Right lobe of liver (tissue), 6 donors: ENCODE measurements at regions not wholly inside any gene's neighbourhood (a gene's known extent, or its start where the extent isn't known, plus 50 kb on each side); places are given as distances from the start of the nearest gene placed in this dataset.

ENCODE experiments used
- ATAC-seq, 4 donors: fragments of 200-7000 bp; cut with Tn5 transposase; one replicate each; pipeline ENCODE4 v1.9.1; 2020; ENCODE audit warnings: mild to moderate bottlenecking in 4 of 4, moderate library complexity in 4 of 4
- DNase-seq, 3 donors: peaks; one replicate each; pipeline ENCODE4 v3.0.0-alpha.2; 2020
- H3K27ac ChIP-seq, 3 donors: fragments of 200-600 bp; one replicate each; pipeline ENCODE4 v1.8.0; 2022
- H3K27me3 ChIP-seq, 2 donors: fragments of 200-600 bp; one replicate each; pipeline ENCODE4 v1.8.0; 2022
- H3K36me3 ChIP-seq, 4 donors: fragments of 200-600 bp; sonication (generic) in 1 of 4; one replicate each; pipeline versions ENCODE4 v1.5.1 to v1.8.0; 2017 to 2022; ENCODE audit warnings: control low read depth in 1 of 4
- H3K4me1 ChIP-seq, 4 donors: fragments of 200-600 bp; sonication (generic) in 1 of 4; one replicate each; pipeline versions ENCODE4 v1.5.1 to v1.8.0; 2017 to 2022; ENCODE audit warnings: control low read depth in 1 of 4
- H3K4me3 ChIP-seq, 3 donors: fragments of 200-600 bp; one replicate each; pipeline ENCODE4 v1.8.0; 2022
- H3K9me3 ChIP-seq, 4 donors: fragments of 200-600 bp; sonication (generic) in 1 of 4; one replicate each; pipeline versions ENCODE4 v1.5.1 to v1.8.0; 2017 to 2022; ENCODE audit warnings: control low read depth in 1 of 4
- CTCF ChIP-seq, 4 donors: fragments of 200-600 bp in 3 of 4; fragments of 450-650 bp in 1 of 4; IDR thresholded peaks; one replicate each; pipeline versions ENCODE4 v1.5.1 to v1.8.0; 2016 to 2022; ENCODE audit warnings: antibody characterized with exemption in 4 of 4, mild to moderate bottlenecking in 2 of 4
- POLR2A ChIP-seq: fragments of 450-650 bp; IDR thresholded peaks from one replicate; pipeline ENCODE4 v1.6.1; 2017; ENCODE audit warnings: antibody characterized with exemption, mild to moderate bottlenecking
- WGBS: methylation state at CpG from one replicate; pipeline ENCODE4 v1.1.6; 2018; ENCODE audit warnings: low coverage, low lambda C conversion rate; ENCODE audit not compliant: insufficient coverage; ENCODE audit errors: missing lambda C conversion rate; 5-methylcytosine and 5-hydroxymethylcytosine counted together
- intact Hi-C, 2 donors: fragments of 100-400 bp; cut with DNase I; formaldehyde crosslinking; loops; one replicate each; pipeline versions ENCODE4 v1.11.2 to v1.14.1; 2022
- donor health status: DM: no; HTN: yes; CAD: no.
- donor health status: DM: no; HTN: no; CAD: no.
- donor health status: DM: no; HTN: no; CAD: no.
- donor health status: DM: no; HTN: yes; CAD: no.
- donor health status: DM: no; HTN: yes; CAD: no.

GRCh38 chr3:59473636-59474035 lies 423.8 kb upstream of the CFAP20DC start:
- ATAC-seq = no peak
- intact Hi-C loops = no loop called here
- Histone ChIP-seq H3K36me3 (no peaks in the 10 kb centered on the region), H3K27me3 (no peaks in the 10 kb centered on the region), H3K4me3 (no peak overlapping the region), H3K27ac (no peak overlapping the region), H3K4me1 (no peaks in the 10 kb centered on the region), H3K9me3 (no peaks in the 10 kb centered on the region)
- 63% methylated on average over 4 of the region's 4 CpGs for WGBS
- no peak for TF ChIP-seq POLR2A
- no peak for TF ChIP-seq CTCF (IDR thresholded peaks at IDR 0.05)
- no peak for DNase-seq

GRCh38 chr3:59472541-59472940 lies 422.7 kb upstream of the CFAP20DC start:
- DNase-seq (no peak), ATAC-seq (no peak)
- TF ChIP-seq CTCF (IDR thresholded peaks at IDR 0.05) (no peak), POLR2A (no peak)
- no peak overlapping the region for H3K4me3 ChIP-seq
- intact Hi-C loops = no loop called here
- H3K4me1 ChIP-seq = no peaks in the 10 kb centered on the region
- no peaks in the 10 kb centered on the region for H3K36me3 ChIP-seq
- no peak overlapping the region for H3K27ac ChIP-seq
- WGBS = 81% methylated on average over 3 of the region's 3 CpGs
- no peaks in the 10 kb centered on the region for H3K9me3 ChIP-seq
- H3K27me3 ChIP-seq = no peaks in the 10 kb centered on the region

GRCh38 chr3:59469948-59470723 lies 420.3 kb upstream of the CFAP20DC start:
- Histone ChIP-seq H3K27ac (no peak overlapping the region), H3K36me3 (no peaks in the 10 kb centered on the region), H3K4me3 (no peak overlapping the region), H3K4me1 (no peaks in the 10 kb centered on the region), H3K27me3 (no peaks in the 10 kb centered on the region), H3K9me3 (no peaks in the 10 kb centered on the region)
- DNase-seq (no peak), ATAC-seq (no peak)
- intact Hi-C loops = no loop called here
- WGBS = 93% methylated on average over 2 of the region's 2 CpGs
- TF ChIP-seq POLR2A (no peak), CTCF (IDR thresholded peaks at IDR 0.05) (no peak)

GRCh38 chr3:59467476-59467875 lies 417.7 kb upstream of the CFAP20DC start:
- DNase-seq (no peak), ATAC-seq (no peak)
- no peak overlapping the region for H3K4me3 ChIP-seq
- WGBS = 72% methylated on average over 4 of the region's 4 CpGs
- H3K36me3 ChIP-seq = no peaks in the 10 kb centered on the region
- intact Hi-C loops = no loop called here
- TF ChIP-seq POLR2A (no peak), CTCF (IDR thresholded peaks at IDR 0.05) (no peak)
- no peak overlapping the region for H3K27ac ChIP-seq
- H3K9me3 ChIP-seq = no peaks in the 10 kb centered on the region
- no peaks in the 10 kb centered on the region for H3K4me1 ChIP-seq
- no peaks in the 10 kb centered on the region for H3K27me3 ChIP-seq
